HuH-7 (cell line): ENCODE measurements at regions not wholly inside any gene's neighbourhood (a gene's known extent, or its start where the extent isn't known, plus 50 kb on each side); places are given as distances from the start of the nearest gene placed in this dataset.

ENCODE experiments used
- DNase-seq: peaks from one replicate; pipeline ENCODE4 v3.0.0; 2011; ENCODE audit warnings: low spot score

- DNase-seq, result no peak
These were observed 273.7 kb downstream of the SLC4A3 start for GRCh38 chr2:219901155-219901554.

- no peak for DNase-seq
These were observed 275.6 kb downstream of the SLC4A3 start for GRCh38 chr2:219902891-219903552.

- no peak for DNase-seq
These were observed 278.2 kb downstream of the SLC4A3 start for GRCh38 chr2:219905640-219906039.

GRCh38 chr2:219906114-219907010 lies 278.9 kb downstream of the SLC4A3 start:
- DNase-seq, result no peak

DNA sequence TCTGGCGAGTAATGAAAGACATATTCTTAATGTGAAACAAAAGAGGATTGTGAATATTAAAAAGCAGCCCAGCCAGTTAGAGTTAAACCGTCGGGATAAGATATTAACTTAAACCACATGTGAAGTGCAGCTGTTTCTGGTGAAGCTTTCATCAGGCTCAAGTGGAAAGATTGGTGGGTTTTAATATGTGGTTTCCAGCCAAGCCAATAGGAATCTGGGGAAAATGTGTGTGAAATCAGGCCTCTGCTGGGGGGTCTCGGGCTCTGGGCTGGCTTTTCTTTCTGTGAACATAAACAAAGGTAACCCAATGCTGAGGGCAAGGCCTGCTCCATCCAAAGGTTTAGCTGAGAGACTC lies 279.6 kb downstream of the SLC4A3 start:
- DNase-seq, result no peak

- DNase-seq, result no peak
These were observed 281.1 kb downstream of the SLC4A3 start for GRCh38 chr2:219908538-219908937.

- no peak for DNase-seq
These were observed 284.1 kb downstream of the SLC4A3 start for GRCh38 chr2:219911541-219911940.

- no peak for DNase-seq
These were observed 285.1 kb downstream of the SLC4A3 start for GRCh38 chr2:219912491-219912921.

GRCh38 chr2:219914577-219914976 lies 287.1 kb downstream of the SLC4A3 start:
- DNase-seq, result no peak

DNA sequence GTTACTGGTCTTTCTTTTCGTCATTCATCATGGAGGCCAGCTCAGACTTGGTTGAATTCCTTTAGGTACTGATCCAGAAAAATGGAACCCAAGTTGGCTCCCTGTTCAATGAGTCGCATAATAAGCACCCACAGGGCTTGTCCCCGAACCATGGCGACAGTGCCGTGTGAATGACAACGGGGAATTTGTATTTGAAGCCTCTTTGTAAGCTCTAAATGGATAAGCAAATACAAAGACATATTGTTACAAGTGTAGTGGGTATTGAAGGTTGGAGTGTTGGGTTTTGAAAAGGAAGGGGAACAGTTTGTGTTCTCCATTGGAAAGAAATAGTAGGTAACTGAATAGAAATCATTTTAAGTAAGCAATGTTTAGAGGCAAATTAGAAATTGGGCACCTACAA lies 288.9 kb downstream of the SLC4A3 start:
- DNase-seq, result no peak

GRCh38 chr2:219916726-219917440 lies 289.5 kb downstream of the SLC4A3 start:
- DNase-seq, result no peak

DNA sequence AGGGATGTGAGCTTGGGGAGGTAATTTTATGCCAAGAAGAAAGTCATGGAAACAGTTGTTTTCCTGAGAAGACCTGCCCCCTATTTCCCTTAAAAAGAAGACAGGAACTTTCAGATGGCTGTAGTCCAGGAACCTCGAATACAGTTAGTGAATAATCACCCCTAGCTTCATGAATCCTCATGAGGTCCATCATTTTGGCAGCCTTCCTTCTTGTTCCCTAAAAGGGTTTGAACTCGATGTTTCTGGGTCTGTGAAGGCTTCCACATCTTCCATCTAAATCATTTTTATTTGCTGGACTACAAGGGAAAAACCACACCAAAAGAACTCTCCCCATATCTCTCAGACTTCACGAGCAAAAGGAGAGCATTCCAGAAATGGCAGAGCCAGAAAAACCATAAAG lies 290.8 kb downstream of the SLC4A3 start:
- DNase-seq, result no peak

GRCh38 chr2:219918944-219919343 lies 291.5 kb downstream of the SLC4A3 start:
- DNase-seq, result no peak

DNA sequence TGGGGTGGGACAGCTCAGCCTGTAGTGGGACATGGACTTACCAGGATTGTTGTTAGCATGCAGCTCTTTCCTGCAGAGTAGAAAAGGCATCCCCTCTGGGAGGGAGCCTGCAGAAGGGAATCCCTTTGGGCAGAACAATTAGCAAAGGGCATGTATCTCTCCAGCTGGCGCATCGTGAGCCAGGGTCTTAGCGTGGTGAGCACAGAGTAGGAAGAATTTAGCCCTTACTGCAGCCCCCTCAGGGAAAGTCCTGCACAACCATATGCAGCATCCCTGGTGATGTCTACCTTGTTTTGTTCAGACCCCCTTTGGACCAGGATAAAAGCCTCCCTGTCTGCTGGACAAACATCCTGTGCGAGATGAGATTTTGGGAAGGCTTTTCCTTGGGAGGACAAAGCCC lies 292.1 kb downstream of the SLC4A3 start:
- DNase-seq, result no peak

DNA sequence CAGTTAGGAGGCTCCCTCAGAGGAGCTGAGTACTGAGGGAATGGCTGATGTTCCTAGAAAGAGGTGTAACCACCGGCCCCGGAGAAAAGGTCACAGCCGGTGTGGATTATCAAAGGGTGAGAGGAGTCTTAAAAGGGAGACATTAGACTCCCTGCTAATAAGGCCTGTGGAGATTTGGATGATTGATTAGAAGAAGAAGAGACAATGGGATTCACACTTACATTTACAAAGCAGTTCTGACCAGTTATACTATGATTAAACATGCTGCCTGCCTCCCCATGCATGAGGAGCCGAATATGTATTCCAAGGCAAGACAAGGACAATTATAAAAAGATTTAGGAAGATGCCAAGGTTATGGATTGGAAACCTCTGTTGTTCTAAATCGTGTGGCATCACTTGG lies 302.4 kb downstream of the SLC4A3 start:
- no peak for DNase-seq

DNA sequence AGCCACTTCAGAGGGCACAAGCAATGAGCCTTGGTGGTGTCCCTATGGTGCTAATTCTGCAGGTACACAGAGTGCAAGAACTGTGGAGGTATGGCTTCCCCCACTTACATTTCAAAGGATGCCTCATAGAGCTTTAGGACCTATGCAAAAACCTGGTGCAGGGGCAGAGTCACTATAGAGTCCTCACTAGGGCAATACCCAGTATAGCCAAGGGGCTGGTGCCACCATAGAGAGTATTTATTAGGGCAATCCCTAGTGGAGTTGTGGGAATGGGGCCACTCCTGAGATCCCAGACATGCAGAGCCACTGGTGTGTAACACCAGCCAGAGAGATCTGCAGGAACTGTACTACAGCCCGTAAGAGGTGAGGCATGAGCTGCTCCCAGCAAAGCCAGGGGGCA lies 312.2 kb downstream of the SLC4A3 start:
- DNase-seq, result no peak

DNA sequence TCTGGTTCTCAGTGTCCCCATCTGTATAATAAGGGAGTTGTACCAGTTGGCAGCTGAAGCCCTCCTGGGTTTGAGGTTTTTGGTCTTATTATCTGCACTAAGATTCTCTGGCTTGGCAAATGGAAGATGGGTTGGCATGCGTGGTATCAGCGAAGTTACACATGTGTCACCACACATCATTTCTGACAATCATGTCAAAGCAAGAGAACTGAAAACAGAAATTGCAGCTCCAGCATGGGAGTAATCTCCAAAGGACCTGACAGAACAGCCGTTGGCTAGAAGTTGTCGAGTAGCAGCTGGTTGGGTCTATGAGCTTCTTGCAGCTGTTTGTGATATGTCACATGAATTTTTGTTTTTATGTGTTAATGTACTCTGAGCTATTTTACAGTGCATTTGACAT lies 317.4 kb downstream of the SLC4A3 start:
- DNase-seq, result no peak

DNA sequence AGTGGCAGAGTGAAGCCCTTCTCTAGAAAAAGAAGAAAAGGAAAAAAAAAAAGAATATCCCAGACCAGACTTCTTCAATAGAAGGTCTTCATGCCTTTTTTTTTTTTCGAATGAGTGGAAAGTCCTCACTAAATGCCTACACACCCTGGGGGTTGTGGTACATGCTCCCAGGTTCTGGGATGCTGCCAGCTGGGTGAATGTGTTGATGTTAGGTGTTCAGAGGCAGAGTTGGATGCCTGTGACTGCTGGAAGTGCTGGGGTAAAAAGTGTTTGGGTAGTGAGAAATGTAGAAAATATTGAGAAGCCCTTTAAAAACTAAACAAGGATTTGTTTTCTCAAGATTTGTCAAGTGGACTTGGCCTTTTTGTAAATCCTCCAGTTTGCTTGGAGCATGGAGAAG lies 318.6 kb downstream of the SLC4A3 start:
- DNase-seq, result no peak

GRCh38 chr2:219946529-219946928 lies 319.1 kb downstream of the SLC4A3 start:
- no peak for DNase-seq

GRCh38 chr2:219947575-219947974 lies 320.1 kb downstream of the SLC4A3 start:
- no peak for DNase-seq

GRCh38 chr2:219949053-219949452 lies 321.6 kb downstream of the SLC4A3 start:
- no peak for DNase-seq

- DNase-seq, result no peak
These were observed 323.7 kb downstream of the SLC4A3 start for GRCh38 chr2:219951099-219951498.

- DNase-seq, result no peak
These were observed 326.9 kb downstream of the SLC4A3 start for GRCh38 chr2:219954331-219954730.
